IMR-90 (cell line): ENCODE measurements at regions not wholly inside any gene's neighbourhood (a gene's known extent, or its start where the extent isn't known, plus 50 kb on each side); places are given as distances from the start of the nearest gene placed in this dataset.

Experiments used
- ATAC-seq: fragments of 200-7000 bp; cut with Tn5 transposase; 2 replicates; pipeline ENCODE4 v1.9.1; 2020; ENCODE audit warnings: low read depth, mild to moderate bottlenecking, moderate library complexity
- BruUV-seq: library from RNA; stranded (reverse); fragments of 400-500 nt; replicated peaks from 2 replicates; lab custom pipeline; 2021; lab: Mats Ljungman, UMichigan
- CTCF ChIA-PET: fragments of 300-600 bp; formaldehyde crosslinking; extraction: SDS; loops from one replicate; lab custom pipeline; 2021; ENCODE audit warnings: antibody characterized with exemption; lab: Yijun Ruan, JAX
- POLR2A ChIA-PET: fragments of 300-600 bp; sonication (Branson Sonifier 250); formaldehyde crosslinking; loops from one replicate; lab custom pipeline; 2022; ENCODE audit warnings: antibody characterized with exemption; ENCODE audit not compliant: unreplicated experiment; lab: Charles Lee
- DNase-seq: peaks from one replicate; pipeline ENCODE4 v3.0.0; 2013
- H2AFZ ChIP-seq: replicated peaks from 2 replicates; pipeline ENCODE3; 2013; ENCODE audit warnings: low read length, mild to moderate bottlenecking; ENCODE audit not compliant: poor library complexity
- H2AK5ac ChIP-seq: 2 replicates; pipeline ENCODE4 v1.6.1; 2013; ENCODE audit warnings: low read depth, low read length, inconsistent platforms
- H2AK9ac ChIP-seq: replicated peaks from 2 replicates; pipeline ENCODE3; 2013; ENCODE audit warnings: mild to moderate bottlenecking, low read depth, low read length, moderate library complexity; ENCODE audit not compliant: poor library complexity
- H2BK120ac ChIP-seq: 2 replicates; pipeline ENCODE4 v1.6.1; 2013; ENCODE audit warnings: low read depth, low read length, inconsistent platforms
- H2BK15ac ChIP-seq: 3 replicates; pipeline ENCODE4 v1.6.1; 2013; ENCODE audit warnings: low read depth, low read length, inconsistent platforms
- H2BK20ac ChIP-seq: 2 replicates; pipeline ENCODE4 v1.6.1; 2013; ENCODE audit warnings: low read depth, mild to moderate bottlenecking, inconsistent platforms, low read length, moderate library complexity
- H2BK5ac ChIP-seq: 2 replicates; pipeline ENCODE4 v1.6.1; 2013; ENCODE audit warnings: mild to moderate bottlenecking, low read depth, low read length, inconsistent platforms; ENCODE audit not compliant: poor library complexity, severe bottlenecking
- H3K14ac ChIP-seq: replicated peaks from 2 replicates; pipeline ENCODE4 v1.6.1; 2013; ENCODE audit warnings: low read depth, low read length, inconsistent platforms
- H3K18ac ChIP-seq: 2 replicates; pipeline ENCODE4 v1.6.1; 2013; ENCODE audit warnings: low read depth, low read length, control low read depth
- H3K23ac ChIP-seq: 2 replicates; pipeline ENCODE4 v1.6.1; 2013; ENCODE audit warnings: low read depth, low read length, inconsistent platforms
- H3K27ac ChIP-seq: 2 replicates; pipeline ENCODE4 v1.5.1; 2013; ENCODE audit warnings: mild to moderate bottlenecking, control low read depth, low read length; ENCODE audit not compliant: insufficient read depth
- H3K27me3 ChIP-seq: 2 replicates; pipeline ENCODE4 v1.6.1; 2013; ENCODE audit warnings: low read length; ENCODE audit not compliant: control insufficient read depth, insufficient read depth
- H3K36me3 ChIP-seq: 2 replicates; pipeline ENCODE4 v1.6.1; 2013; ENCODE audit warnings: low read length, mixed read lengths; ENCODE audit not compliant: control insufficient read depth, insufficient read depth
- H3K4ac ChIP-seq: 2 replicates; pipeline ENCODE4 v1.6.1; 2013; ENCODE audit warnings: low read depth, low read length, inconsistent platforms
- H3K4me1 ChIP-seq: 2 replicates; pipeline ENCODE4 v1.6.1; 2013; ENCODE audit warnings: low read length, mixed read lengths; ENCODE audit not compliant: control insufficient read depth, insufficient read depth
- H3K4me2 ChIP-seq: 2 replicates; pipeline ENCODE4 v1.6.1; 2013; ENCODE audit warnings: low read depth, mild to moderate bottlenecking, control low read depth, low read length, moderate library complexity
- H3K4me3 ChIP-seq: 2 replicates; pipeline ENCODE4 v1.5.1; 2013; ENCODE audit warnings: low read depth, mild to moderate bottlenecking, control low read depth, low read length, moderate library complexity; ENCODE audit not compliant: insufficient read depth
- H3K56ac ChIP-seq: 2 replicates; pipeline ENCODE4 v1.6.1; 2013; ENCODE audit warnings: low read length, inconsistent platforms; ENCODE audit not compliant: insufficient read depth; ENCODE audit errors: extremely low read depth
- H3K79me1 ChIP-seq, 2 experiments: 2 replicates each; pipeline ENCODE4 v1.6.1; 2013; ENCODE audit warnings: low read length in 2 of 2, inconsistent platforms in 1 of 2, low read depth in 1 of 2
- H3K9ac ChIP-seq: 2 replicates; pipeline ENCODE4 v1.6.1; 2013; ENCODE audit warnings: low read depth, low read length, control low read depth
- H3K9me1 ChIP-seq: 2 replicates; pipeline ENCODE4 v1.6.1; 2013; ENCODE audit warnings: low read length, inconsistent platforms; ENCODE audit not compliant: insufficient read depth
- H3K9me3 ChIP-seq: 2 replicates; pipeline ENCODE4 v1.6.1; 2013; ENCODE audit warnings: low read length; ENCODE audit not compliant: control insufficient read depth, insufficient read depth
- H4K20me1 ChIP-seq: 2 replicates; pipeline ENCODE4 v1.6.1; 2013; ENCODE audit warnings: low read length, inconsistent platforms; ENCODE audit not compliant: insufficient read depth
- H4K5ac ChIP-seq: 2 replicates; pipeline ENCODE4 v1.6.1; 2013; ENCODE audit warnings: mild to moderate bottlenecking, low read depth, low read length, control low read depth
- H4K8ac ChIP-seq, 2 experiments: 2 replicates each; pipeline ENCODE4 v1.6.1; 2013; ENCODE audit warnings: low read depth in 2 of 2, low read length in 2 of 2, control low read depth in 1 of 2, inconsistent platforms in 1 of 2
- H4K91ac ChIP-seq: 2 replicates; pipeline ENCODE4 v1.6.1; 2013; ENCODE audit warnings: low read depth, low read length, inconsistent platforms; ENCODE audit not compliant: insufficient read depth
- CTCF ChIP-seq: conservative IDR thresholded peaks from 2 replicates; pipeline ENCODE4 v1.5.1; 2012; ENCODE audit warnings: mild to moderate bottlenecking, low read depth, low read length, improper control_type of control experiment
- MAFK ChIP-seq: IDR thresholded peaks from 2 replicates; pipeline ENCODE4 v1.6.1; 2012; ENCODE audit warnings: low read depth, low read length, improper control_type of control experiment
- RCOR1 ChIP-seq: IDR thresholded peaks from 2 replicates; pipeline ENCODE4 v1.6.1; 2012; ENCODE audit warnings: mild to moderate bottlenecking, low read length, improper control_type of control experiment; ENCODE audit not compliant: insufficient replicate concordance
- WGBS, 2 experiments: methylation state at CpG; one replicate each; pipeline versions ENCODE4 v1.1.5 to v1.1.7; 2013; ENCODE audit warnings: missing lambda C conversion rate in 2 of 2; ENCODE audit not compliant: insufficient read length in 1 of 2; ENCODE audit errors: extremely low coverage in 2 of 2; 5-methylcytosine and 5-hydroxymethylcytosine counted together
- dilution Hi-C: fragments of 300-500 bp; cut with HindIII; formaldehyde crosslinking; loops from one replicate; pipeline ENCODE4 v1.14.3; 2018; ENCODE audit warnings: low sequenced_read_pairs; ENCODE audit not compliant: unreplicated experiment
- in situ Hi-C: fragments of 300-500 bp; cut with MboI; formaldehyde crosslinking; loops from 3 replicates; pipeline ENCODE4 v1.14.3; 2019; ENCODE audit warnings: low sequenced_read_pairs, inconsistent platforms, mixed read lengths
- intact Hi-C: fragments of 100-400 bp; cut with micrococcal nuclease; formaldehyde crosslinking; loops from 2 replicates; pipeline ENCODE4 v1.10.0; 2022

GRCh38 chr17:14741491-14741890 lies 440.6 kb downstream of the HS3ST3B1 start:
- in situ Hi-C loops (no loop called here), intact Hi-C loops (no loop called here), dilution Hi-C loops (no loop called here)
- peak overlapping the region; percentile 46; the same call in 1 of the 2 replicates for H2BK120ac ChIP-seq
- H2AK5ac ChIP-seq: peak overlapping the region; percentile 27; the same call in 1 of the 2 replicates
- no peak overlapping the region for H3K4me3 ChIP-seq
- H2AFZ ChIP-seq: peak overlapping the region; percentile 29
- H3K9ac ChIP-seq: no peak overlapping the region
- H3K4me1 ChIP-seq: peaks cover 11% of the 10 kb centered on the region
- no peak overlapping the region for H2BK5ac ChIP-seq
- no peak overlapping the region for H3K23ac ChIP-seq
- H3K4me2 ChIP-seq: no peak overlapping the region
- DNase-seq (peak; percentile 52), ATAC-seq (no peak)
- BruUV-seq: no TSS peak
- no peaks in the 10 kb centered on the region for H3K9me3 ChIP-seq
- peak overlapping the region; percentile 56; the same call in 1 of the 3 replicates for H2BK15ac ChIP-seq
- peak overlapping the region; percentile 51; the same call in 1 of the 2 replicates for H2BK20ac ChIP-seq
- no peak overlapping the region for H3K56ac ChIP-seq
- no CpG with 5 or more reads among the region's 8 CpGs for WGBS, 2 experiments
- ChIA-PET POLR2A (no interaction called here), CTCF (no interaction called here)
- H3K27me3 ChIP-seq: no peaks in the 10 kb centered on the region
- no peaks in the 10 kb centered on the region for H4K20me1 ChIP-seq
- no peak overlapping the region for H2AK9ac ChIP-seq
- H4K5ac ChIP-seq: no peak overlapping the region
- peak overlapping the region in 1 of 2 experiments; percentile 10; a peak in 1 of 4 replicates for H4K8ac ChIP-seq
- H3K27ac ChIP-seq: no peak overlapping the region
- H3K9me1 ChIP-seq: peaks cover 6% of the 10 kb centered on the region; the same call in 1 of the 2 replicates
- no peaks in the 10 kb centered on the region for H3K36me3 ChIP-seq
- TF ChIP-seq RCOR1 (no peak), MAFK (peak; percentile 55), CTCF (no peak)
- no peaks in the 10 kb centered on the region for H3K79me1 ChIP-seq
- H3K14ac ChIP-seq: no peak overlapping the region
- H3K18ac ChIP-seq: no peak overlapping the region; the same call in 1 of the 2 replicates
- H4K91ac ChIP-seq: no peak overlapping the region
- H3K4ac ChIP-seq: peak overlapping the region; percentile 50; the same call in 1 of the 2 replicates
